Spinal cord (tissue), 9 donors: ENCODE measurements at regions not wholly inside any gene's neighbourhood (a gene's known extent, or its start where the extent isn't known, plus 50 kb on each side); places are given as distances from the start of the nearest gene placed in this dataset.

ENCODE experiments used
- DNase-seq, 6 donors: peaks; one replicate each; pipeline versions ENCODE4 v3.0.0 to v3.0.0-alpha.2; 2013 to 2015; ENCODE audit warnings: low spot score in 6 of 6, low read depth in 4 of 6
- H3K27ac ChIP-seq: one replicate; pipeline ENCODE4 v1.5.1; 2013; ENCODE audit warnings: low read depth, low read length, control low read depth
- H3K27me3 ChIP-seq: one replicate; pipeline ENCODE4 v1.6.1; 2013; ENCODE audit warnings: low read length; ENCODE audit not compliant: control insufficient read depth, insufficient read depth
- H3K36me3 ChIP-seq: one replicate; pipeline ENCODE4 v1.6.1; 2013; ENCODE audit warnings: low read length; ENCODE audit not compliant: control insufficient read depth, insufficient read depth
- H3K4me1 ChIP-seq: one replicate; pipeline ENCODE4 v1.6.1; 2013; ENCODE audit warnings: low read length; ENCODE audit not compliant: control insufficient read depth, insufficient read depth
- H3K4me3 ChIP-seq: one replicate; pipeline ENCODE4 v1.5.1; 2013; ENCODE audit warnings: low read depth, low read length, control low read depth
- H3K9me3 ChIP-seq: one replicate; pipeline ENCODE4 v1.6.1; 2013; ENCODE audit warnings: low read length; ENCODE audit not compliant: control insufficient read depth, insufficient read depth
- WGBS: methylation state at CpG from one replicate; pipeline ENCODE4 v1.1.5; 2013; ENCODE audit warnings: missing lambda C conversion rate; ENCODE audit not compliant: insufficient coverage; 5-methylcytosine and 5-hydroxymethylcytosine counted together
- donor health status: healthy.

DNA sequence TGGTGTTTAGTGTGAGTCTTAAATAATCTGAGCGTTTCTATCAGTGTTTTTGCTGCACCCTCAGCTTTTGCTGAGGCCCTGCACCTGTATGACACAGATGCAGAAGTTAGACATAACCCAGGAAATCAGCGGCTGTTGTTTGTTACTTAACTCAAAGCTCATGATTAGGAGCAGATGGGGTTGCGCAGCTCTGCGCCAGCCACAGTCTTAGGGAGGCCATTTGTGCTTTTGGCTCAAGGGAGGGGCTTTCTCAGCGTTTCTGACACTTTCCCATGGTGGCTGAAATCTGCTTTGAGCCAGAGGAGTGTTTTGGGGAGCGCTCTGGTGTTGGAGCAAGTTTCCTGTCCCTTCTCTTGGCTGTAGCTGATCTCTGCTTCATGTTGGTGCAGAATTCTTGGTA lies 433.8 kb downstream of the NAF1 start:
- Histone ChIP-seq H3K4me1 (no peaks in the 10 kb centered on the region), H3K27ac (no peak overlapping the region), H3K9me3 (no peaks in the 10 kb centered on the region), H3K27me3 (no peaks in the 10 kb centered on the region), H3K36me3 (no peaks in the 10 kb centered on the region), H3K4me3 (no peak overlapping the region)
- DNase-seq: peak in 1 of 6 donors; percentile 16
- 71% methylated on average over 4 of the region's 6 CpGs for WGBS

DNA sequence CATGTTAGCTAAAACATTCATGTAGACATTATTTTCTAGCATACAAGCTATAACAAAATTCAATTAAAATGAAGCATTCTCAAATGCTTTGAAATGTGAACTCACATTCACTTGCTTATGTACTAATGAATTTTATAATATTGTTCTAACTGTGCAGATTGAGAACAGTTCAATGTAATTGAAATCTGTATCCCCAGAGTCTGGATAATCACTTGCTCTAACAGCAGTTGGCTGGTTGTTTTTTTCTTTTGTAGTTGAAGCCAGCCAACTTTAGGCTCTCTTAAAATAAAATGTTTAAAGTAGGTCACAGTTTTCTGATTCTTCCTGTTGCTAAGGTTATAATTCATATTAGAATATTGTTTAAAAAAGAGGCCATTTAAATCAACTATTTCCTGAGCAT lies 438.9 kb downstream of the NAF1 start:
- Histone ChIP-seq H3K27ac (no peak overlapping the region), H3K36me3 (no peaks in the 10 kb centered on the region), H3K4me3 (no peak overlapping the region), H3K27me3 (no peaks in the 10 kb centered on the region), H3K9me3 (no peaks in the 10 kb centered on the region), H3K4me1 (no peaks in the 10 kb centered on the region)
- DNase-seq: peak in 4 of 6 donors; percentile 10 to 92 (median 12)

DNA sequence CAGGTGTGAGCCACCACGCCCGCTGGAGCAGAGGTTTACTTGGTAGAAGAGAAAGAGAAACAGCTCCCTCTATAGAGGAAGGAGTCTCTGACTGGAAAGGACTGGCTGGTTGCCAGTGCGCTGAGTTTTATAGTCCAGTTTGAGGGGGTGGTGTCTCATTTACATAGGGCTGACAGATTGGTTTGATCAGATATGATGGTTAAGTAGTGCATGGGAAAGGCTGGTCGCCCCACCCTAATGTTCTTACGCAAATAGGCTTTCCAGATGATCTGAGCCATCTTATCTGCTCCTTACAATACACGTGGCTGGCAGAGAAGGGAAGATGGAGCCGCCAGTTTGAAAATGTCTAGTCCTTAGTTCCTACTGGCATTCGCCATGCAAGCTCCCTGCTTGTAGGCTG lies 439.5 kb downstream of the NAF1 start:
- Histone ChIP-seq H3K27ac (no peak overlapping the region), H3K36me3 (no peaks in the 10 kb centered on the region), H3K27me3 (no peaks in the 10 kb centered on the region), H3K4me3 (no peak overlapping the region), H3K4me1 (no peaks in the 10 kb centered on the region), H3K9me3 (no peaks in the 10 kb centered on the region)
- WGBS: 100% methylated on average over 1 of the region's 8 CpGs
- no peak for DNase-seq

DNA sequence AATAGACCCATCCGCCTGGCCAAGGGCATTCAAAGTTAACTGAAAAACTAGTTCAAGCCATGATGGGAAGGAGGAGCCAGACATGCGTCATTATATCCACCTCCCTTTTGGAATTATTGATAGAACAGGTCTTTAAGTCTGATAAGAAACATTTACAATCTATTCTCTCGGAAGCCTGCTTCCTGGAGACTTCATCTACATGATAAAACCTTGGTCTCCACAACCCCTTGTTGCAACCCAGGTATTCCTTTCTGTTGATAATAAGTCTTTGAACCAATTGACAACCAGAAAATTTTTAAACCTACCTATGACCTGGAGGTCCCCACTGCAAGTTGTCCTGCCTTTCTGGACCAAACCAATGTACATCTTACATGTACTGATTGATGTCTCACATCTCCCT lies 451.3 kb downstream of the NAF1 start:
- Histone ChIP-seq H3K27ac (no peak overlapping the region), H3K9me3 (no peaks in the 10 kb centered on the region), H3K4me1 (no peaks in the 10 kb centered on the region), H3K27me3 (no peaks in the 10 kb centered on the region), H3K4me3 (no peak overlapping the region), H3K36me3 (no peaks in the 10 kb centered on the region)
- no peak for DNase-seq
- WGBS: 80% methylated on average over 1 of the region's 3 CpGs

DNA sequence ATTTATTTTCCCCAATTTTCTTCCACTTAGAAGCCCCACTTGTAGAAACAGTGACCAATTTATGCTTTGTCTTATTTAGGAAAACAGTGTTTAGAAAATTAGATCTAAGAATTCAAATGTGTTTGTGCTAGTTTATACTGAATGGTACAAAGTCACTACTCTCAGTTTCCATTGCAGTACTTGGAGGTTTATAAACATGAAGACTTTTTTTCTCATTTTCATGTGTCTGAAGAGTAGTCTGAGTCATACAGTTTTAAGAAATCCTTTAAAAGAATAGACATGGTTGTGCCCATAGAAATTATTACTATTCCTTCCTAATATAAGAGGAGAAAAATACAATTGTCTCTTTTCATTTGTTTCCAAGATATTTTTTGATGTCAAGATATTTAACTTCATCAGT lies 458.7 kb downstream of the NAF1 start:
- Histone ChIP-seq H3K9me3 (no peaks in the 10 kb centered on the region), H3K4me1 (no peaks in the 10 kb centered on the region), H3K4me3 (no peak overlapping the region), H3K27ac (no peak overlapping the region), H3K27me3 (no peaks in the 10 kb centered on the region), H3K36me3 (no peaks in the 10 kb centered on the region)
- no peak for DNase-seq

DNA sequence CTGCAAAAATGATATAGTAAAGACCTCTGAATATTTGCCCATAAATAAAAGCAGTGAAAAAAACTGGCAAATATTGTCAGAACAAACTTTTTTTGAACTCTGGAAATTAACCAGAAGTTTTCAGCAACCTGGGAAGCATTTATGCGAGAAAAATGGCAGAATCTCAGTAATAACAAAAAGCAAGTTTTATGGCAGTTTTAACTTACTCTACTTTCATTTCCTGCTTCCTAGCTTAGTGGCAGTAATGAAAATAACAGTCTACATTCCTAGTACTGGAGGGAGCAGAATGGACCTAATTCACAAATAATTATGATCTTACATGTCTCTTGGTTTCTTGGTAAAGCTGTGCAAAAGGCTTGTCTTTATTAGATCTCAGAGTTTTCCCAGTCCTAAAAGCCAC lies 460.1 kb downstream of the NAF1 start:
- Histone ChIP-seq H3K9me3 (no peaks in the 10 kb centered on the region), H3K4me1 (no peaks in the 10 kb centered on the region), H3K4me3 (no peak overlapping the region), H3K27me3 (no peaks in the 10 kb centered on the region), H3K36me3 (no peaks in the 10 kb centered on the region), H3K27ac (no peak overlapping the region)
- no peak for DNase-seq
- WGBS: no CpG with 5 or more reads among the region's 1 CpG

DNA sequence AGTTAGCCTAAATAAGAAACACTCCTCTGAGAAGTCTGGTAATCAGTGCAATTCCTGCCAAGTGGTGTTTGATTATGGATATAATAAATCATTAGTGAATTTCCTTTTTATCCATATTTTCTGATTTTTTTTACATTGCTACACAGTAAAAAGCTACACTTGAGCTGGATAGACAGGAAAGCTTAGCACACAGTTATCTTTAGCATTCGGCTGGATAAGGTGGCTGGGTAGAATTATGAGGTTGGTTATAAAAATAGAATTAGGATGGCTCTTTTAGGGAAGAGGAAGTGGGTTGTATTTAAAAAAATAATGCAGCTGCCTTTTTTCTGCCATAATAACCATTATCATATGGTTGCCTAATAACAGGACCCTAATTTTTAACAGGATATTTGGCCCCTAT lies 460.6 kb downstream of the NAF1 start:
- WGBS: 80% methylated on average over 1 of the region's 1 CpG
- DNase-seq: no peak
- Histone ChIP-seq H3K27ac (no peak overlapping the region), H3K4me1 (no peaks in the 10 kb centered on the region), H3K9me3 (no peaks in the 10 kb centered on the region), H3K36me3 (no peaks in the 10 kb centered on the region), H3K4me3 (no peak overlapping the region), H3K27me3 (no peaks in the 10 kb centered on the region)

DNA sequence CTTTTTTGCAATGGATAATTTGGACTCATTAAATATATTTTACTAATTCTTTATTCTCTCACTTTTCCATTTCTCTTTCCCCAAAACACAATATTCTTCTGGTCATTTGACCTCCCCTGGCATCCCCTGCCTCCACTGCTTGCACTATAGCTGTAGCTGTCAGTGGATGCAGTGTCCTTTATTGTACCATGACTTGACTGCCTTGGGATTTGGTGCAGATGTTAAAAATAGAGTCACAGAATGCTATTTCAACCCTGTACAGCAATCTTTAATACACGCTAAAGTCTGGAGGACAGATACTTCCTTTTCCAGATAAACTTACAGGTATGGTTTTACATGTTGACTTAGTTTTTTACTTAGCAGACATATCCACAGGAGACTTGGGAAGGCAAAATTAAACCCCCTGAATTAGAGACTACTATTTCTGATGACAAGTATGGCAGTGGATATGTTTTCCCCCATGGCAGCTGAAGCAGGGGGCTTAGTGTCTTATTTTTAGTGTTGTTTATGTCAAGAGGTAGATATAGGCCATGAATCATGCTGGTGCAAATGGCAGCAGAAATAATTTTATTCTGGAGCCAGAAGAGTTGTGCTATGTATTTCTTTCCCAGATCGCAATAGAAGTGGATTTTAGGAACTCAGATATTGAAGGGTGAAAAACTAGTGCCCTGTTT lies 461.4 kb downstream of the NAF1 start:
- H3K4me1 ChIP-seq: no peaks in the 10 kb centered on the region
- DNase-seq: no peak
- no peak overlapping the region for H3K27ac ChIP-seq
- WGBS: no CpG with 5 or more reads among the region's 2 CpGs
- H3K27me3 ChIP-seq: no peaks in the 10 kb centered on the region
- H3K36me3 ChIP-seq: no peaks in the 10 kb centered on the region
- H3K9me3 ChIP-seq: no peaks in the 10 kb centered on the region
- no peak overlapping the region for H3K4me3 ChIP-seq

DNA sequence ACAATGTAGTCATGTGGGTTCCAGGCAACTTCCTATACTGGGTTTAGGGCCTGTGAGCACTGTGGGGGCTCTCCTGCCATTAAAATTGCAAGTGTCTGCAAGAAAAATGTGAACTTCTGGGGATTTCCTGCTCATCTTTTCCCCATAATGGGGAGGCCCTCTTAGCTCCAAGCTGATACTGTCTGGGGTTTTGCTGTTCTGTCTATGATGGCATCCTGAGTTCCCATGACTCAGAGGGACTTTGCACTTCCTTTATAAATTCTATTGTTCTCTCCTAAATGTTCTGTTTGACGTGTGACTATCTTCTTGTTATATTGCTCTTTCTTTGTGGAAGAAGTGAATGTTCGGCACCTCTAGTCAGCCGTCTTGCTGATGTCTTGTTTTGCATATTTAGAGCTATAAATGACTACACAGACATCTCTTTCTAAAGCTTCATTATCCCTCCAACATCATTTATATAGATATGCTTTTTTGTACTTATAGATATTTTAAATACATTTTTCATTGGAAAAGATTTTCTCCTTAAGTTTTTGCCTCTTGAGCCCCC lies 465.8 kb downstream of the NAF1 start:
- H3K36me3 ChIP-seq: no peaks in the 10 kb centered on the region
- no peak overlapping the region for H3K4me3 ChIP-seq
- peaks cover 1% of the 10 kb centered on the region for H3K9me3 ChIP-seq
- no CpG with 5 or more reads among the region's 3 CpGs for WGBS
- no peaks in the 10 kb centered on the region for H3K4me1 ChIP-seq
- H3K27me3 ChIP-seq: no peaks in the 10 kb centered on the region
- DNase-seq: no peak
- H3K27ac ChIP-seq: no peak overlapping the region

DNA sequence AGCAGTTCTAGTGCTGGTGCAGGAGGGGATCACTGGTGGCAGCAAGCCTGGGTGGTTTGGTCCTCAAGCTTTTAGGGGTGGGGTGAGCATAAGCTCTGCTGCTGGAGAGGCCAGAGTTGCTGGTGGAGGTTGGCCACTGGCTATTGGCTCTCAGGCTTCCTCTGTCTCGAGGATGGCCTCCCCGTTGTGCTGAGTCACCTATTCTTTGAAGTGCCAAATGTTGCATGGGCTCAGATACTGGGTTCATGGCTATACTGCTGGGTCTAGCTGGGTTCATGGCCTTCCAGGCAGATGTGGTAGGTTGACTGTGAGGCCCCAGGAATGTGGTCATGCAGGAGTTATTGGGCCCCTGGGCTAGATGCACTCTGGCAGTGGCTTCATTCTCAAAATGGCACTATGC lies 466.3 kb downstream of the NAF1 start:
- peaks cover 1% of the 10 kb centered on the region for H3K9me3 ChIP-seq
- no peaks in the 10 kb centered on the region for H3K36me3 ChIP-seq
- H3K4me3 ChIP-seq: no peak overlapping the region
- no peak for DNase-seq
- 80% methylated on average over 2 of the region's 2 CpGs for WGBS
- H3K27ac ChIP-seq: no peak overlapping the region
- no peaks in the 10 kb centered on the region for H3K27me3 ChIP-seq
- H3K4me1 ChIP-seq: no peaks in the 10 kb centered on the region
